Fibroblast of pulmonary artery (primary cell): ENCODE measurements at regions not wholly inside any gene's neighbourhood (a gene's known extent, or its start where the extent isn't known, plus 50 kb on each side); places are given as distances from the start of the nearest gene placed in this dataset.

Source experiments
- DNase-seq: peaks from one replicate; pipeline ENCODE4 v3.0.0-alpha.2; 2010; ENCODE audit warnings: low read depth
- H3K4me3 ChIP-seq: replicated peaks from 2 replicates; pipeline ENCODE4 v1.5.1; 2011; ENCODE audit warnings: low read depth, mild to moderate bottlenecking, control low read depth, low read length, moderate library complexity
- CTCF ChIP-seq: IDR thresholded peaks from 2 replicates; pipeline ENCODE4 v1.5.1; 2011; ENCODE audit warnings: mild to moderate bottlenecking, control low read depth, low read length, inconsistent platforms; ENCODE audit errors: missing control alignments

DNA sequence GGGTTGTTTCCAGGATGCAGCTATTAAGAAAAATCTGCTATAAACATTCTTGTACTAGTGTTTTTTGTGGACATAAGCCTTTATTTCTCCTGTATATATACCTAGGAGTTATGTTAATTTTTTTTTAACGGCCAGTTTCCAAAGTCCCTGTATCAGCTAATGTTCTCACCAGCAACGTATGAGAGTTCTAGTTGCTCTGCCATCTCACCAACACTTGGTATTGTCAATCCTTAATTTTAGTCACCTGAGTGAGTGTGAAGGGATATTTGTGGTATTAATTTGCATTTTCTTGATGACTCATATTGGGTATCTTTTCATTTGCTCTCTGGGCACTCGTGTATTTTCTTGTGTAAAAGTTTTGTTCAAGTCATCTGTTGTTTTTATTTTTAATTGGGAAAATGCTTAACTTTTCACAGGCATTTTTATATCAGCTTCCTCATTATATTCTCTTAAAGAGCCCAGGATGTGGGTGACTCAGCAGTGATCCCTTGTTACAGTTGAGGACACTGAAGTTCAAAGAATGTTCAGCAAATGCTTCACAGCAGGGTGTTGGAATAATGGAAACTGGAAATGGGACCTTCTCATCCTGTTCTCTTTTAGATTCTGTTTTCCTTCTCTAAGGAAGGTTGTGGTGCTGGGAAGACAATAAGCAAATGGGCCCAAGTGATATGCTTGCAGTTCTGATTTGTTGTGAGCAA is 176.3 kb upstream of the PRNP start:
- no peak overlapping the region for H3K4me3 ChIP-seq
- peak; percentile 17 for DNase-seq
- no peak for TF ChIP-seq CTCF

- no peak for TF ChIP-seq CTCF
- no peak for DNase-seq
- H3K4me3 ChIP-seq: no peak overlapping the region
These were observed 177.5 kb upstream of the PRNP start for GRCh38 chr20:4508773-4509172.

DNA sequence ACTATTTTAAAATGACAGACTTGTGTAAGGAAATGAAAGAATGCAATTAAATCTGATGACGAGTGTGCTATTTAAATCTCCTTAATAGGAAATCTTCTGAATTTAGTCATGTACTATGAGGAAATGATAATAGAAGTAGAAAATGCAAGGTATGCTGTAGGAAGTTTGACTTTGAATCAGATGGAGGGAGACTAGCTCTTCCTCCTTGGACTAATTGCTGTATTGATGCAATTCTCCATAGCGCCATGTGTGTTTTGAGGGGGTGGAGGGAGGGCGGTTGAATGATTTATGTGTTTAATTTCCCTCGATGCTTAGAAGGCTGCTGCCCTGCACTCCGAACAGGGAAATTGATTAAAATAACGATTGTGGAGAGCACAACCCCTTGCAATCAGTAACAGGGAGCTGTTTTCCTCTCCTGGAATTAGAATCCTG is 179.0 kb upstream of the PRNP start:
- H3K4me3 ChIP-seq: no peak overlapping the region
- peak; percentile 83 for DNase-seq
- no peak for TF ChIP-seq CTCF

DNA sequence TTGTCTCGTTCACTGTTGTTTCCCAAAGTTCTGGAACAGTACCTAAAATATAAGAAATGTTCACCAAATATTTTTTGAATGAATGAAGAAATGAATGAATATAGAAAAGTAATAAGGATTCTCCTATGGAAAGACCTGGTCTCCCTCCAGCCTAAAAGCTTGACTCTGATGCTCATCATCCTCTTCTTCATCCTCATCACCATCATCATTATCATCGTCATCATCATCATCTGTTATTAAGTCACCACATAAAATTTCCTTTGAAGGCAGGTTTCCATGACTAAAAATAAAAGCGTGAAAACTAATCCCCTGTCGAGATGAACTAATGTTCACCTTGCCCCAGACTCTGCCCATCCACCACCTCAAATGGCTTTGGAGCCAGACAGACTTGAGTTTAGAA is 181.4 kb upstream of the PRNP start:
- no peak overlapping the region for H3K4me3 ChIP-seq
- DNase-seq: no peak
- no peak for TF ChIP-seq CTCF

DNA sequence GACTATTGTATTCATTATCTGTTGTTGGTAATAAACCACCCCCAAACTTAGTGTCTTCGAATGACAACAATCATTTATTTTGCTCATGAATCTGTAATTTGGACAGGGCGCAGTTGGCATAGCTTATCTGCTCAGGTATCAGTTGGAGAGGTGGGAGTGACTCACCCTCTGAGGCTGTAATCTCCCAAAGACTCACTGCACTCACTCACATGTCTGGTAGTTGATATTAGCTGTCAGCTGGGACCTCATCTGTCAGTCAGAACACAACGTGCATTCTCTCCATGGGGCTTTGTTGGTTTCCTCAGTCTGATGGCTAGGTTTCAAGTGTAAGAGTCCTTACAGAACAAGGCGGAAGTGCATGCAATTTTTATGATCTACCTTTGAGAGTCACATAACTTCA is 183.5 kb upstream of the PRNP start:
- H3K4me3 ChIP-seq: no peak overlapping the region
- no peak for TF ChIP-seq CTCF
- DNase-seq: no peak

DNA sequence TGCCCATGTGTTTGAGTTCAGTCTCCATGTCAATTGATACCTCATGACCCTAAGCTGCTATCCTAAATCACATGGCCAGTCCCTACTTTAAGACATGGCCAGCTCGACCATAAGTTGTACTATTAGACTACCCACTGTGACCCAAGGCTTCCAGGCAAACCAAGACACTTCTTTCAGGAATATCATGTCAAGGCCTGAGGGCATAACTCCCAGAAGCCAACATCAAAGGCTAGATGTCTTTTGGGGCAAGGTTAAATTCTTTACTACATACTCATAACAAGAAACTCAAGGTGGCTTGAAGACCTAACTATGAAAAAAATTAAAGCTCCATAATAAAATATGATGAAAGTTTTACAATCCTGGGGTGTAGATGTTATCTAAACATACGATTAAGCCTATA is 192.9 kb upstream of the PRNP start:
- DNase-seq: no peak
- no peak overlapping the region for H3K4me3 ChIP-seq
- no peak for TF ChIP-seq CTCF

DNA sequence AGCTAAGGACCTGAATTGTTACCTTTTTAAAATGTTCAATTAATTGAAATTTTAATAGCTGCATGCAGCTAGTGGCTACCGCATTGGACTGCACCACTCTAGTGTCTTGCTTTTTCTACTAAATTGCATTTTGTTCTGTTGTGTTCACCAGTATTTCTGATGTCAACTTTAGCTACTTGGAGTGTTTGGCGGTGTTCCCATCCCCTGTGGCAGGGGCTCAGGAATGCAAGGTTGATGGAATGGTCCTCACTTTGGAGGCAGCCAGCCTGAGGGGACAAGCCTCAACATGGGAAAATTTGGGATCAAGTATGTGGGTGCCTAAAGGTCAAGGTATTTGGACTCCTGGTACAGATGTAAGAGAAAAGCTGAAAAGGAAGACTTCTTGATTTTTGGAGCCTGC is 194.6 kb upstream of the PRNP start:
- TF ChIP-seq CTCF: no peak
- DNase-seq: no peak
- no peak overlapping the region for H3K4me3 ChIP-seq
